ENCODE measurements at regions not wholly inside any gene's neighbourhood (a gene's known extent, or its start where the extent isn't known, plus 50 kb on each side); places are given as distances from the start of the nearest gene placed in this dataset.

DNA sequence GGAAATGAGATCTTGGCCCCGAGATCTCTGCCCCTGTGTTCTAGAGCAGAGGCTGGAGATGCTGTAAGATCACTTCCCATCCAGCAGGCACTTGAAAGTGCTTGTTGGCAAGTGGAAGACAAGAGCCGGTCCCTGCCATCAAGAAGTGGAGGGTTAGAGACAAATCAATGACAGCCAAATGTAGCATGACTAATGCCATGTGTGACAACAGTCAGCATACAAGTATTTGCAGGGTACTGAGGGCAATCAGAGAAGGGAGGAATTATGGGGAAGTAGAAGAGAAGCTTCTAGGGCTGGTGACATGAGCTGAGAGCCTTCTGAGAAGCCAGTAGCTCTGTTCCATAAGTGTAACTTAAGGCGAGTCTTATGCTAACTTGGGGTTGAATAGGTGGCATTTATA lies 58.6 kb downstream of the TMEM17 start:
- DNase-seq, result no peak
- ATAC-seq, result no peak

DNA sequence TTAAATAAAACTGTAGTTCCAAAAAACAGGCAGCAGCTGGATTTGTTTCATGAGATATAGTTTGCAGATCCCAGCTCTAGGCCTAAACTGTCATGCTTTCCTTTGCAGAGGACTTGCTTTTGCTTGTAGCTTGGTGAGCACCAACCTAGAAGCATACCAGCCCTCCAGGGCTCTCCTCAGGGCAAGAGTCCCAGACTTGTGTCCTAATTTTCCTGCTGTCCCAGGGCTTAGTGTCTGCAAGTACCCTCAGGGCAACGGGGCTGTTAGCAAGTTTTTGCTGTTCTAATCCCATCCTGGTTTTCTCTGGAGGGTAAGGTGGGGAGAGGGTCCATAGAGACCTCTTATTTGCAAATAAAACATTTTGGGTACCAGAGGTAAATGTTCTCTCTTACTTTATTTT lies 59.5 kb downstream of the TMEM17 start:
- no peak for DNase-seq

DNA sequence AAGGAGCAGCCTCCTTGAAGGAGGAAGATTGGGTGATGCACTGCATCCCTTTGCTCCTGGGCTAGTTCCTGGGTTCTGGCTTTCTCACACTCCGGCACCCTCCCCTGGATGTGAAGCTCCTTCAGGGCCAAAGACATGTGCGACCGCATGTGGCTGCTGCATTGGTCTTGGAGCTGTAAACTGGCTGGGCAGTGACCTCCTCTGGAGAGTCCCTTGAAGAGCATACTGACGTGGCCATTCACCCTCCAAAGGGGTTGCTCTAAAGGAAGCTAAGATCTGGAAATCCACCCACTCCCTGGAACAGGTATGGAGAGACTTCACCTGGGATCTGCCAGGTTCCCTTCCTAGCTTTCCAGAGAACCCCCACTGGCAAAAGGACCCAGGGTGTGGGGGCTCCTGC lies 62.1 kb downstream of the TMEM17 start:
- DNase-seq, result no peak
- ATAC-seq, result no peak

More for the DNA sequence above, 59.5 kb downstream of the TMEM17 start:
- ATAC-seq, result no peak

DNA sequence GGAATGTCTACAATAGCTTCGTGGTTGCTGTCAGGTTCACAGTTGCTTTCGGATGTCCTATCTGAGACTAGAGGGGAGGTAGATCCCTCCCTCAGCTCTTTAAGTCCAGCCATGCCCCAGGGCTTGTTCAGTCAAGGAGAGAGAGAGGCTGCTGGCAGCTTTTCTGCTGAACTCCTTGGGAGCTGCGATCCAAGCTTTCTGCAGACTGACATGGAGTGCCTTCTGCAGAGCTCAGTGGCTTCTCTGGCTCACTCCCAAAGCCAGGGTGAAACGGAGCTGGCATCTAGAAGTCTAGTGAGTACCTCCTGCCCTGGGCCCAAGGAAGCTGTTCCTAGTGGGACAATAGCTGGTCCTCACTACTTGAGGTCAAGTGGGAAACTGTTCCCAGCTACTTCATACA lies 62.5 kb downstream of the TMEM17 start:
- ATAC-seq, result no peak
- DNase-seq, result no peak

DNA sequence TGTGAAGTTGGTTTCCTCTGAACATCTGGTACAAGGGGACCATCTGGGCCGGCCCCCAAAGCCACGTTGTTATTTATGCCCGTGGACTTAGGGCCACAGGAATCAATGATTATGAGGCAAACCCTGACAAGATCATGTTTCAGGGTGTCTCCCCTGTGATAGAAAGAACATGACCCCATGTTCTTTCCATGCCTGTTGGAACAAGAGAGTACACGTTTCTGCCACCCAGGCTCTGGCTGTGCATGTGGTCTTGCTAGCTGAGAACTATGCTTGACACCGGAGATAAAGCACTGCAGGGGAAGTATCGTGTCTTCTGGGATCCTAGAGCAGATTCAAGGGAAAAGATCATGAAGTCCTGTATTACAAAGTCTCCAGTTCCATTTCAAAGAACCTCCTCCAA lies 64.2 kb downstream of the TMEM17 start:
- ATAC-seq, result no peak

DNA sequence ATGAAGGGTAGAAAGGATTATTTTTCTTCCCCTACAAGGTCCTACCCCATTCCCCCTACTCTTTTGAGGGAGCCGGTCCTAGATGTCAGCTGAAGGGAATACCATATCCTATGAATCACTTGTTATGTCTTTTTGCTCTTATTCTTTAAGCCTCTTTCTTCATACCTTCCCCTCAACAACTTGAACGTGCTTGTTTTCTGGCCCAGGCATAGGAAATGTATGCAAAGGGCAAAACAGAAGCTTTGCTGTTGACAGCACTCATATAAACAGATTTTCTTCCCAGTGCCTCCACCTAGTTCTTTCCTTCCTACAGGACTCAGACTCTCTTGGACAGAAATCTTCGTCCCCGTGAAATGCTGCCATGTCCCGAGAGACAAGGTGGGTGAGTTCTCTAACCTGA lies 64.6 kb downstream of the TMEM17 start:
- no peak for ATAC-seq

More for the DNA sequence above, 64.2 kb downstream of the TMEM17 start:
- DNase-seq, result no peak

DNA sequence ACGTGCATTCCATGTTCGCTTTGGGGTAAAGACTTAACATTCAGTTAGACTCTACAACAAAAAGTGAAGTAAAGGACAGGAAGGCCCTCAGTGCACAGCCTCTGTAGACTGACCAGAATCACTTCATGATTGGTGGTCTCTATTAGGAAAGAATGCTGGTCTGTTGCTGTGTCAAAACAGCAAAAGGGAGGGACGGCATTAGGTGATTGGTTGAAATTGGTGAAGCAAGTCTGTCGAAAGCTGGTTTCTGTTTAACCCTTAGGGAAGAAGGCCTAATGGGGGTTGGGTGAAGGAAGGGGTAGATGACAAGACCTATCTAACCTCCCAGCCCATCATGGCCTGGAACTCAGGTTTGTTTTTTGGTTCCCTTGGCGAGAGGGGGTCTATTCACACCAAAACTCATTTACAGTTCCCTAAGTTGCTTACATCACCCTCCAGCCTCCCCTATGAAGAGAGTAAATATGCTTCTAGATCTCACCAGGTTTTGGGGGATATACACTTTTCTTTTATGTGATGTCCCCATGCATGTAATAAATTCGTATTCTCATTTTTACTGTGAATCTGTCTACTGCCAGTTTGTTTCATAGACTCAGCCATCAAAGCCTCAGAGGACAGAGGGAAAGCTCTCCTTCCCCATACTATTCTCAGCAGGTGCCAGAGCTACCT lies 65.6 kb downstream of the TMEM17 start:
- ATAC-seq, result no peak
- DNase-seq, result no peak

More for the DNA sequence above, 64.6 kb downstream of the TMEM17 start:
- DNase-seq, result no peak

DNA sequence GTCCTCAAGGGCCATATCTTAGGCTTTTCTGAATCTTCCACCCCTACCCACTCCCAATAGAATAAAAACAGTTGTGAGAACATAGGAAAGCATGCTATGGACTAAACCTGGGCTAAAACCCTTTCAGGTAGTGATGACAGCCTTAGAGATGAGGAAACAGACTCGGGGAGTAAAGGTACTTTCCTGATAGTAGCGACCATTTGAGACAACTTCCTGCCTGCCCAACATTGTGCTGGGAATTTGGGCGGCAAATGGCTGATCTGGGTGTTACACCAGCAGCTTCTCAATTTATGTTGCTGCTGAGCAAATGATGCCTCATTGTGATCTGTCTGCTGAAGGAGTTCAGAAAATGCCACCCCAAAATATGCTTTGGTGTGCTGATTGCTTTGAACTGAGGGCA lies 66.6 kb downstream of the TMEM17 start:
- no peak for ATAC-seq

DNA sequence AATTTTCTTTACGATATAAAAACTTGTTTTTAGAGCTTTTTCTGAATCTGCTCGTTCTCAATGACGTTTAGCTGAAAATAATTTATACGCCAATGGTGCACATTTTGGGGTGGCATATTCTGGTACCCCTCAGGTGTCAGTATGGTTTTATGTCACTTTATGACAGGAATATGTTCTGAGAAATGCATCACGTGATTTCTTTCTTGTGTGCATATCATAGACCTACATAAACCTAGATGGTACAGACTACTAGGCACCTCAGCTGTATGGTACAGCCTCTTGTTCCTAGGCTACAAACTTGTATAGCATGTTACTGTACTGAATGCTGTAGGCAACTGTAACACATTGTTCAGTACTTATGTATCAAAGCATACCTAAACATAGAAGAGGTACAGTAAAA lies 68.2 kb downstream of the TMEM17 start:
- DNase-seq (no peak), ATAC-seq (no peak)

More for the DNA sequence above, 66.6 kb downstream of the TMEM17 start:
- no peak for DNase-seq

DNA sequence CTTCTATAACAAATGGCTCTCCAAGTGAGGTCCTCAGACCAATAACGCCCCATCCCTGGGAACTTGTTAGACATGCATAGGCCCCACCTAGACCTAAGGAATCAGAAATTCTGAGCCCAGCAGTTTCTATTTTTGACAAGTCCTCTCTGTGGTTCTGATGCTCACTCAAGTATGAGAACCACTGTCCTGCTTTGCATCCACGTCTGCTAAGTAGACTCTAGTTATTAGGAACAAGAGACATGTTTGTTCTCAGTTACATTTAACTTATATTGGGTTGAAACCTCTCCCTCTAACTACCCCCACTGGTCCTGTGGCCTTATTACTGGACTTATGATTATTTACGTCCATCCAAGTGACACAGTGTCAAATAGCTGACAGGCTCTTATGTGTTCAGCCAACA lies 70.3 kb downstream of the TMEM17 start:
- DNase-seq (no peak), ATAC-seq (no peak)

DNA sequence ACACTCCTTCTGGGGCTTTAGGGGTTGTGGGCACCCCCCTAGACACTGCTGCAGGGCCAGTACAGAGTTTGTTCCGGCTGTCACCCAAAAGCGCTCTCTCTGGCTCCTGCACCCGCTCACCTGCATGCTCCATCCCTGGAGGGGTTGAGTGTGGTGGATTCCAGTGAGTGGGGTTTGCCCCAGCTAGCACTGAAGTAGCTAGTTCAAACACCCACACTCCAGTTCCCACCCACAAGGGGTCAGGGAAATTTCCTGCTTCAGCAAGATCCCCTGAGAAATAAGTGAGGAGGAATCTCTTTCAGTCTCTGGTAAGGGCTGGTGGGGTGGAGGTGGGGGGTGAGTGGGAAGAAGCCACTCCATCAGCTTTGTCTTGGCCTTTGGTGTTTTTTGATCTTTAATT lies 73.6 kb downstream of the TMEM17 start:
- ATAC-seq (no peak), DNase-seq (no peak)

DNA sequence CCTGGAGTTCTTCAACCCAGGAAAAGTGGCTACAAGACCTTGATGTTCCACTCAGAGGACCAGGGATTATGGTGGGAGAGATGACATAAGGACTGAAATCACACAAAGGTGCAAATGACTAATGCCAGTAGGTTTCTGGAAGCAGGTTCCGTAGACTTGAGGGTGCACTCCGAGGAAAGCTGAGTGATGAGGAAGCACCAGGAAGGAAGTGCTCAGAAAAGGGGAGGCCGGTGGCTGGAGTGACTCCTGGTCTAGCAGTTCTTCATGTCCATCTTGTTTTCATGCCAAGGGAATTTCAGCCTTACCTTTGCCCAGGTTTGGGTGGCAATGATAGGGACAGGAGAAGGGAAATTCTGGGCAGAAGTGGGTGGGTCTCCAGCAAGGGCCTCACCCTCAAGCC lies 74.5 kb downstream of the TMEM17 start:
- ATAC-seq (no peak), DNase-seq (no peak)

DNA sequence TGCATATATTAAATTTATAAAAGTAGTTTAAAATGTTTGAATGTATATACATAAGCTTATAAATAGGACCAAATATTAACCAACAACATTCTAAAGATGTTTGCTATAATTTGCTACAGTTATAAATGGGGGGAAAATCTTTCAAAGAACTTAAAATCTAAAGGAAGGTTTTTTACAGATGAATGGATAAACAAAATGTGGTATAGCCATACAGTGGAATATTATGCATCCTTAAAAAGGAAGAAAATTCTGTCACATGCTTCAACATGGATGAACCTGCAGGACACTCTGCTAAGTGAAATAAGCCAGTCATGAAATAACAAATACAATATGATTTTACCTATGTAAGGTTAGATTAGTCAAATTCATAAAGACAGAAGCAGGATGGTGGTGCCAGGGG lies 75.8 kb downstream of the TMEM17 start:
- ATAC-seq, result no peak

DNA sequence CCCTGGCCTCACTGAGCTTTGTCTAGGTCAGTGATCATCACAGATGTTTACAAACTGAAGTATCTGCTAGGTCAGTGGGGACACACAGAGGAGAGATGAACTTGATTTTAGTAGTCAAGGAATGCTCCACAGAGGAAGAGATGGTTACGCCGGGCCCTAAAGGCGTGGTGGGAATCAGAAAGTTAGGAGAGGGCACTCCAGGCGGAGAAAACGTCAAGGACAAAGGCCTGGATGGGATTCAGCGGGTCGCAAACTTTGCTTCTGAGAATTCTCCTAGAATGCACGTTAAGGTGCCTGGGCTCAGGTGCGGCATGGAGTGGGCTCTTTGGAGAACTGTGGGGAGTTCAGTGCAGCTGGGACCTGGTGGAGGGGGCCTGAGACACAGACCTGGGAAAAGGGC lies 78.8 kb downstream of the TMEM17 start:
- no peak for ATAC-seq
- DNase-seq, result no peak

More for the DNA sequence above, 75.8 kb downstream of the TMEM17 start:
- no peak for DNase-seq

DNA sequence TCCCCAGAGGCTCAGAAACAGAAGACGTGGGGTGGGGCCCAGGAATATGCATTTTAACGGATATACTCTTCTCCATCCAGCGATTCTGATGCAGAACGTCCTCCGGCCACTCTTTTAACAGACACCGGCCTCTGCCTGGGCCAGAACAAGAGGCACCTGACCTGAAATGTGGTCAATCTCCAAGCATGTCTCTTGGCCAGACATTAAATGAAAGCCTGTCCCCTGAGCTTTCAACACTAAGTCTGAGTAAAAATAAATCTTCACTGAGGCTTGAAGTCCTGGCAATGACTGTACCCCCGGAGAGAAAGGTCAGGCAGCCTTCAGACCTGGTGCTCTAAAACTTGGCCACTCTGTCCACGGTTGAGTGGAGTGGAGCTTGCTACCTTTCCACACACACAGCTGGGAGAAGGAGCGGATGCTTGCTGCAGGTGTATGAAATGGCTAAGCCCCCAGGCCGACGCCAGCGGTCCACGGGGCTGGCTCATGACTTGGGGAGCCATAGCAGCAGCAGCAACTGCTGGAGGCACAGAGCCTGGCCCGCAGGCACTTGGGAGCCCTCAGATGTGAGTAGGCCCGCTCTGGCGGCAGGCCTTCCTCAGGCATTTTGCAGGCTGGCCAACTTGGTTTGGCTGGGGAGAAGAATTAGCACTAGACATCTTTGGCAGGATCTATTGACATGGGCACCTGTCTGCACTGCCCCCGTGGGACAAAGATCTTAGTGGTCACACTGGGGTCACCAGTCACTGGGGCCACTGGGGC lies 79.7 kb downstream of the TMEM17 start:
- no peak for DNase-seq
- ATAC-seq, result no peak

DNA sequence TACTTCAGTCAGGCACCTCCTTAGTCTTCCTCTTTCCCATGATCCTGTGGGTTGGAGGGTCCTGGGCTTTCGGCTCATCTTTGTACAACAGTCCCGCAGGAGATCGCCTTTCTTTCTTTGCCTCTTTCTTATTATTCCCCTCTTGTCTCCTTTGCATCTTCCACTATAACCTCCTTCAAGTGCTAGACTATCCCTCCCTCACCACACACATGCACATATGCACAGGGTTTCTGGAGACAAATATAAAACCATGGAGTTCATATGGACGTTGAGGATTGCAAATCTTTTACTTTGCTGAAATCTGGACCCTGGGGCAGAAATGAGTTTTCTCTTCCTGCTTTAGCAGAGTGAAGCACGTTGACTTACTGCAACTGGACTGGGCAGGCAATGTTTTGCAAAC lies 80.3 kb downstream of the TMEM17 start:
- DNase-seq (no peak), ATAC-seq (no peak)

DNA sequence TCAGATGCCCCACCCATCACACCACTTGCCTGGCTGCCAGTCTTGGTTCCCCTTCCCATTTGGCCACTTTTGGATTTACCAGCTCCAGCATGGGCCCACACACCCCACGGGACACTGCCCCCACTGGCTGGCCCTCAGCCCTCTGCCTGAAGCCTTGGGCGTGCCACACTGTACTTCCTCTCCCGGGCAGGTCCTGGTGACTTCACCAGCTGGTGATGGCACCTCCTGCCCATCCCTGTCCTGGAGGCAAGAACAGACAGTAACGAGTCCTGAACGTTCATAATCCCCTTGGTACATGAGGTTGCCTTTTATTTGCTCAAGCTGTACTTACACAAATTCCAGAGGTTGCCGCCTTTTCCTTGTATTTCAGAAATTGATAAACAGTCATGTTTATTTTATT lies 81.1 kb downstream of the TMEM17 start:
- ATAC-seq (no peak), DNase-seq (no peak)

DNA sequence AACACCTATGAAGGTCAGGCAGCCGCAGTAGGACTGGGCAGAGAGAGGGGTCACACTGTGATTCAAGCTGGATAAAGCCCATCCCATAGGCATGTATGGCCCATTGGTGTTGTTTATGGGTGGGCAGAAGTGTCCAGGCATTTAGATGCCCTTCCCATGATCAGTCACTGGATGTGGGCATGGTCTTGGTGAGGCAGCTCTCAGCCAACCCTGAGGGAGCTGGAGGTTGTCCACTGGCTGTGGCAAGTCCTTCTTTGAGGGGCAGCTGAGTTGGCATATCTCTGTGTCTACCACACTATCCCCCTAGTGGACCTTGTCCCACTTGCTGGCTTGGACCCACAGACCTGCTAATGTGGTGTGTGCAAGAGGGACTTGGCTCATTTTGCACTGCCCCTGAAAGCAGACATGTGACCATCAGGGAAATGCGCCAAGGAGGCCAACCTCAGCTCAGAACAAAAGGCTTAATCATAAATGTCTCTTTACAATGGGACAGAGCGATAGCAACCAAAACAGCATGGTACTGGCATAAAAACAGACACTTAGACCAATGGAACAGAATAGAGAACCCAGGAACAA lies 82.0 kb downstream of the TMEM17 start:
- DNase-seq (no peak), ATAC-seq (no peak)

DNA sequence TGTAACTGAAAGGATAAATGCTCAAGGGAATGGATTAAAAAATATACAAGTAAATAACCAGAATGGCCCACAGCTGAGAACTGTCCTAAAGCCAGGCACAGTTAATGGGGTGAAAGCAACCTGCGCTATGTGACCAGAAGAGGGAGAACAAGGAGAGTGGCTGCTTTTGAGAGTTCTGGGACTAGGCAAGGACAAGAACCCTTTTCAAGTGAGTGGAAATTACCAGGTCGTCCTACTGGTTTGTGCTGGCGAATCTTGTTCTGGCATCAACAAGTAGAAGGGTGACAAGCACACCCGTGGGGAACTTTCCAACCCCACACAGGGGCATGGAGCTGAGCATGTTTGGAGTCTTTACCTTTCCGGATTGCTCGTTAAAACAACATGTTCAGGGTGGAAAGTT lies 82.8 kb downstream of the TMEM17 start:
- ATAC-seq (no peak), DNase-seq (no peak)

DNA sequence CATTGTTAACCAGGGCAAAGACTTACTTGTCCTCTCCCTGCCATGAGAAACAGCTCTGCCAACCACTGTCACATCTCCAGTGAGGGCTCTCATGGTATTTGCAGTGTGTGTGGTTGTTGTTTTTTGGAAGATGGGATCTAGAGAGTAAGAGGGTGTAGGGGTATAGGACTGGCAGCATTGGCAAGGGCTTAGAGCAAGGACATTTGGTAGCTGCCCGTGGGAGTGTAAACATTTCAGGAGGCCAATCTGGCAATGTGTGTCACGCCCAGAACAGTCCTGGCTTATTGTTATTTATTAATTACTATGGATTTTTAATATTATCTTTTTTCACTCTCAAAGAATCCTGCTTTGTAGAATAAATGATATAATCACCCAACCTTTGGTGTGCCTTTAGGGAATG lies 90.5 kb downstream of the TMEM17 start:
- DNase-seq (no peak), ATAC-seq (no peak)

DNA sequence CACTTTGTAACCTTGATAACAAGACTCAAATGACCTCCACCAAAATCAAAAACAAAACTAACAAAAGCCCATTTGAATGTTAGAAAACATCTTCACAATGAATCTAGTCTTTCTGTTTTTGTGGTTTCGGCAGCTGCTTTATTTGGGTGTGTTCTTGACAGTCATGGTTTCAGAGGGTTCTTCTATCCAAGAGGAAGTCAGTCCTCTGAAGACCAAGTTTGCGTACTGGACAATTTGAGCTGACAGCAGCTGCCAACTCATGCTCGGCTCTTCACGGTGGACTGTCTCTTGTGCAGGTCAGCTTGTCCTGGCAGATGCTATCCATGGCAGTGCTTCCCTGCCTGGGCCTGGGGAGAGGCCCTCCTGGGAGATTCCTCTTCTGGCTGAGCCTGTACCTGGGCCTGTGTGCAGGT lies 91.0 kb downstream of the TMEM17 start:
- DNase-seq, result no peak
- ATAC-seq, result no peak

DNA sequence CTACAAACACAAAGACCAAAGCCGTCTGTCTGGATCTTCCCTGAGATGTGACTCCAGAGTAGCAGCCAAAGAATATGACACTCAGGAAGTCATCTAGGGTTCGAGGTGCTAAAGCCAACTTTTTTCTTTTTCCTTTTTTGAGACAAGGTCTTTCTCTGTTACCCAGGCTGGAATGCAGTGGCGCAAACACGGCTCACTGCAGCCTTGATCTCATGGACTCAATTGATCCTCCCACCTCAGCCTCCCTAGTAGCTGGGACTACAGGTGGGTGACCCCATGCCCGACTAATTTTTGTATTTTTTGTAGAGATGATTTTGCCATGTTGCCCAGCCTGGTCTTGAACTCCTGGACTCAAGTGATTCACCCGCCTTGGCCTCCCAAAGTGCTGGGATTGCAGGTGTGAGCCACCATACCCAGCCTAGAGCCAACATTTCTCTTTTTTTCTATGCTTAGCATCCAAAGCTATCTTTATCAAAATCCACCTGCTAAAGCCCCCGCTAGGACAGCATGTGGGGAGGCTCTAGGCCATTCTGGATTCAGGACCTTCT lies 92.8 kb downstream of the TMEM17 start:
- DNase-seq (no peak), ATAC-seq (no peak)

DNA sequence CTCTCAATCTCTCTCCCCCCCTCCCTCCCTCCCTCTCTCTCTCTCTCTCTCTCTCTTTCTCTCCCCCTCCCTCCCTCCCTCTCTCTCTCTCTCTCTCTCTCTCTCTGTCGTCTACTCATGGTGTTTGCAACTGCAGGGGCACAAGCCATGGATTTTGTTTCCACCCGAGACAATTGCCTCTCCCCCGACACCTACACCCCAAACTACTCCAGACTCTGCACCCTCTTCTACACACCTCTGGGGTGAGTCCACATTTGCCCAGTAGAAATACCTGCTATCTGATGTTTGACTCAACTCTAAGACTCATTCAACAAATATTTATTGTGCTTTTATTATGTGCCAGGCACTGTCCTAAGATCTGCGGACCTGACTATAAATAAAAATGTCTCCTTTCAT lies 93.7 kb downstream of the TMEM17 start:
- ATAC-seq (no peak), DNase-seq (no peak)
